NCI-H345 (cell line): ENCODE measurements at regions not wholly inside any gene's neighbourhood (a gene's known extent, or its start where the extent isn't known, plus 50 kb on each side); places are given as distances from the start of the nearest gene placed in this dataset.

Source experiments
- DNase-seq: peaks from one replicate; lab custom pipeline; 2025; lab: John Stamatoyannopoulos, UW

DNA sequence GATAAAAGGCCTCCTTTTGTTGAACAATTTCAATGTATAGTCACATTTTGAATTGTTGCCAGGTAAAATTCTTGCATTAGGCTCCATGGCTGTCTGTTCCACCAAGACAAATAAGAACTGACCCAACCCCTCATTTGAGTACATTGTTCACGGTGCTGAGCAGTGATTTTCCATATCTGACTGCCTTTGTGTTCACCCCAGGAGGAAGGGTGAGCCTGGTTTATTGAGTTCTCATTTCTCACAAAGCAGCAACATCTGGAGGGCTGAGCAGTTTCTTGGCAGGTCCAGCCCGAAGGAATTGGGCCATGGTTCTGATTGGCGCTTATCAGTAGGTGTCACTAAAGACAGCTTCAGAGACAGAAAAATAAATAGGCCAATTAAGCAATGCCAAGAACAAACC is 149.1 kb downstream of the BMP4 start:
- DNase-seq, result no peak

DNA sequence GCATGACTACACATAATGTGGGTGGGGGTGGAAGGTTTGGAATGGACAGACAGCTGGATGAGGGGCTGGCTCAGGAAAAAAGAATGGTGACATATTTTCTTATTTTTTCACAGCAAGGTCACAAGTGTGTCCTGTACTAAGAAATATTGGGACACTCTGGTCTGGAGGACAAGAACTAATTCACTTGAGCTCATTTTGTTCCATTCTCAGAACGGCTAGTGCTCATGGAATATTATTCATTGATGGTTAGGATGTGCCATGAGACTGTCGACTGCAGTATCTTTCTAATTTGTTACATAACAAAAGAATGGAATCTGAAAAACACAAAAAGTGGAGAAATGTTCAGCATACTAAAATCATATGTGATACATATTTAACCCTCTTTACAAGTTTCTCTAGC is 149.5 kb downstream of the BMP4 start:
- DNase-seq, result no peak

- DNase-seq, result no peak
These were observed 159.9 kb downstream of the BMP4 start for GRCh38 chr14:53796734-53797133.

GRCh38 chr14:53793790-53794505 is 162.7 kb downstream of the BMP4 start:
- DNase-seq, result peak; percentile 94

DNA sequence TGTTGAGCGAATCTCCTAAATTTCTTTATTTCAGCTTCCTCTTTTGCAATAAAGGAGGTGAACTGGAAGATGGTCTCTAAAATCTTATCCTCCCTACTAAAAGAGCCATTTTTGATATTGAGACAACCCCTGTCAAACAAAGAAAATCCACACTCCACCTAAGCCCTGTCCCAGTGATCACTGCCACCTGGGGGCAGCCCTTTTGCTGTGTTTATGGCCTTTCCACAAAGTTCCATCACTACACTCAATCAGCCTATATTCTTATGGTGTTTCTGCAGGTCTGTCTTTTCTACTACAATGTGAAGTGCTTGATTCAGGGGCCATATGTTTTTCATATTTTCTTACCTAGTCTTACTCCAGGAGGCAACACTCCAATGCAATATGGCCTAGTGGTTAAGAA is 163.7 kb downstream of the BMP4 start:
- DNase-seq, result no peak

GRCh38 chr14:53790731-53791500 is 165.7 kb downstream of the BMP4 start:
- no peak for DNase-seq

DNA sequence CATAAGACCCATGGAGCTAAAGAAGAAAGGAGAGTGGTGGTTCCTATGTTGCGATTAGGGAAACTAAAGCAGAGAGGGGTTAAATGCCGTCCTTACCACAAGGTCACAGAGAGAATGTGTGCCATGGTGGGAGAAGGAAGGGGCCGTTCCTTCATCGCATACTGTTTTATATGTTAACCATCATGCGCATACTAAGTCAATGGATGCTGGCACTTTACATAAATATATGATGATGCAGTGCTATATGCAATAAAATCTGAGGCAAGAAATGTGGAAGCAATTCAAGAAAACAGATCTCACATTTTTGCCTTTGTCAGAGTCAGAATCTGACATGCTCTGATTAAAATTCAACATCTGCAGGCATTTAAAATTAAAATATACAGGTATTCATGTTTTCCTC is 168.1 kb downstream of the BMP4 start:
- DNase-seq, result no peak

DNA sequence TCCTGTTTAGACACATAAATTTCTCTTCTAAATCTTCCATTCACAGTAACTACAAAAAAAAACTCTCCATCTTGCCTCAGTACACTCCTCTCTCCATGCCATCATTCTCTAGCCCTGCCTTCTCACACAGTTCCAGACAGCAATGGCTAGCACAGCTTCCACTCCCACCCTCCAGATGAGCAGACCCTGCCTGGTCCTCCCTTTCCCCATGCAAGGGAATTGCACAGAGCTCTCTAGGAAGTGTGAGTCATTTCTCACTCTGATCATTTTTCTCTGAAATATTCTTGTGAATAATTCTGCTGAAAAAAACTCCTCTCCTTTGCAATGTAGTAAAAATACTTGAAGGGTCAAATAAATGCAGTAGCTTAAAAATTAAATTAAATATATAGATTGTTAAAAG is 170.6 kb downstream of the BMP4 start:
- no peak for DNase-seq

DNA sequence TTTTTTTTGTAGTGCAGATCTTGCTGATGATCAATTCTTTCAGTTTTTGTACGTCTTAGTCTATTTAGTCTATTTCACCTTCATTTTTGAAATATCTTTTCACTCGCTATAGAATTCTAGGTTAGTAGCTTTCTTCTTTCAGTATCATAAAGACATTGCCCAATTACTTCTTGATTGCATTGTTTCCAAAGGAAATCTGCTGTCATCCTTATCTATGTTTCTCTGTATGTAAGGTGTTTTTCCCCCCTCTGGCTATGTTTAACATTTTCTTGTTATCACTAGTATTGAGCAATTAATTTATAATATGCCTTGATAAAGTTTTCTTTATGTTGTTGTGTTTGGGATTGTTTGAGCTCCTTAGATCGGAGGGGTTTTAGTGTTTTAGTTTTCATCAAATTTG is 171.9 kb downstream of the BMP4 start:
- DNase-seq, result no peak

DNA sequence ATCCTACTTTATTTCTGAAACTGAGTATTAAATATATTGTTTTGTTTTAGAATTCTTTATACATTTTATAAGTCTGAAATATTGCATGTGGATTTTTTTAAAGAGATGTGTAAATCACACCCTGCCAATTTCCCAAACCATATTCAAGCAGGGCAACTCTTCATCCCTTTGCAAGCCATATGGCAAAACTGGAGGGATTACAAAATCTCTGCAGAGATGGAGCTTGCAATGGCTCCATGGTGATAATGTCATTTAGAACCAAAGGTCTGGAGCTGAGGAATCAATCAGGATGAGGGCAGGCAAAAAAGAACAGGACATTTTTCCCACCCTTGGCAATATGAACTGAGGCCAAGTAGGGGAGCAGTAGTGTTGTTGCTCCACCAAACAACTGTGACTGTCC is 173.4 kb downstream of the BMP4 start:
- DNase-seq, result no peak

GRCh38 chr14:53780051-53780555 is 176.5 kb downstream of the BMP4 start:
- no peak for DNase-seq

- DNase-seq, result no peak
These were observed 177.3 kb downstream of the BMP4 start for GRCh38 chr14:53779301-53779700.

GRCh38 chr14:53778263-53778662 is 178.4 kb downstream of the BMP4 start:
- no peak for DNase-seq

DNA sequence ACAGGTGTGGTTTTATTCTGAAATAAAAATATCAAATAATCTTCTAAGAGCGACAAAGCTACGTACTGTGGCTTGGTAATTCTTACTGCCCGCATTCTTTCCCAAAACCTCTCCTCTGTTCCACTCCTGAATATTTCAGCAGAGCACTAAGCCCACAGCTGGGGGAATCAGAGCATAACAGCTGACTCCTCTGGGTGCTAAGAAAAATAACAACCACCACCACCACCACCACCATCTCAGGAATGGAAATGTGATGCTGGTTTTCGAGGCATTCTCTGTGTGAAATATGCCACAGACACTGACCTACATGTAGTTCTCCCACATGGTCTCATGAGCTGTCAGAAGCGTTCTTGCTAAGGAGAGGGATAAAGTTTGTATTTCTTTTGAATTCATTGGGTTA is 183.7 kb downstream of the BMP4 start:
- no peak for DNase-seq

DNA sequence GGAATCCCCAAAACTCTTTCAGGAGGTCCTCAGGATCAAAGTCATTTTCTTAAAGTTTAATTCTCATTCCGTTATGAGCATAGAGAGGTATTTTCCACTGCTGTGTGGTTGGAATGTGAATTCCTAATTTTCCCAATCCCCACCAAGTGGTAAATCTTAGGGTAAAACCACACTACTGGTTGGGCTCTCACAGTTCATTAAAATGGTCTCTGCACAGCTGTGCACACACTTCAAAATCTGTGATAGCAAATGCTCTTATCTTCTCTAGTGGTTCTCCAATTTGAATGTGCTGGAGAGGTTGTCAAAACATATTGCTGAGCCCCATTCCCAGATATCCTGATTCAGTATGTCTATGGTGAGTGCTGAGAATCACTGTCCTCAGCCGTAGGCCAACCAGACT is 189.1 kb downstream of the BMP4 start:
- peak; percentile 82 for DNase-seq

GRCh38 chr14:53766601-53767000 is 190.0 kb downstream of the BMP4 start:
- DNase-seq, result no peak

- DNase-seq, result no peak
These were observed 190.5 kb downstream of the BMP4 start for GRCh38 chr14:53766106-53766505.

DNA sequence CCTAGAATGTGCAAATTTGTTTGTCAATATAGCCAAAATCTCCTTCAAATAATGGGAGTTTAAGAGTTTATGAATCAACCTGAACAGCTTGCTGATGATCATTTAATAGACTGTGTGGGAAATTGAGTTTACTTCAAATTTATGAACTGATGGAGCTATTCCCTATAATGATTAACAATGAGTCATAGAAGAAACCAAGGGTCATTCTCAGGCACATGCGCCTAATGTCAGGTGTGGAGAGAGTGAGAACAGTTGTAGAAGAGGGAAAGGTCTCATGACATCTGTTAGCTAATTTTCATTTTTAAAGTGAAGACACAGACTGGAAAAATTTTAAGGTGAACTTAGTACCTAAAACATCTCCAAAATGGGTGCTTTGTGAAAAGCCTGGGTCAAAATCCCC is 191.8 kb downstream of the BMP4 start:
- DNase-seq, result no peak

DNA sequence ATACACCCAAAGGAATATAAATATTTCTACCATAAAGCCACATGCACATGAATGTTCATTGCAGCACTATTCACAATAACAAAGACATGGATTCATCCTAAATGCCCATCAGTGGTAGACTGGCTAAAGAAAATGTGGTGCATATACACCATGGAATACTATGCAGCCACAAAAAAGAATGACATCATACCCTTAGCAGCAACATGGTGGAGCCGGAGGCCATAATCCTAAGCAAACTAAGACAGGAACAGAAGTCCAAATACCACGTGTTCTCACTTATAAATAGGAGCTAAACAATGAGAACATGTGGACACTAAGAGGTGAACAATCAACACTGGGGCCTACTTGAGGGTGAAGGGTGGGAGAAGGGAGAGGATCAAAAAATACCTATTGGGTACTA is 198.5 kb downstream of the BMP4 start:
- no peak for DNase-seq

- DNase-seq, result no peak
These were observed 198.9 kb downstream of the BMP4 start for GRCh38 chr14:53757732-53758131.

DNA sequence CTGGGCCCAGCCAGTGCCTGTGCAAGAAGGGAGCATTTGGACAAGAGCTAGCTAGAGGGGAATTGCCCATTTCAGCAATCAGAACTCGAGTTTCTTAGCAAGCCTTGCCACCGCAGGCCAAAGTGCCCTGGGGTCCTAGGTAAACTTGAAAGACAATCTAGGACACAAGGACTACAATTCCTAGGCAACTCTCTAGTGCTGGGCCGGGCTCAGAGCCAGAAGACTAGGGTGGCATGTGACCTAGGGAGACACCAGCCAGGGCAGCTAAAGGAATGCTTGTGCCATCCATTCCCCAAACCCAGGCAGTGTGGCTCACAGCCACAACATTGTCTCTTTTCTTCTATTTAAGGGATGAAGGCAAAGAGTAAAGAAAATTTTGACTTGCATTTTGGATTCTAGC is 205.0 kb downstream of the BMP4 start:
- DNase-seq, result no peak

DNA sequence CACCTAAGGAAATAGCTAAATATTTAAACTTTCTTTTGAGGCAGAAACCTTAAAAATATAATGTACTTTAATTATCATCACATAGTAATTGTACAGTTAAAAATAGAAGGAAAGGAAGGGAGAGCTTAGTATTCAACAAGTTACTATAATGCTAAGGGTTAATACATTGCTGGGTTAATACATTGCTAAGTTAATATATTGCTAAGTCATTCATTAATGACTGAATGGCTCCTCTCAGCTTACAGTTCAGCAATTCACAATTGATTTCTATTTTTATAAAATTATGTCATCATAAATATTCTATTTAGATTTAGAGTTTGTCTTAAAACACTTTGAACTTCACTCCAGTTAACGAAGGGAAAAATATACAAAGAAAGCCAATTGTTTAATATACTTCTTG is 207.9 kb downstream of the BMP4 start:
- DNase-seq, result no peak

DNA sequence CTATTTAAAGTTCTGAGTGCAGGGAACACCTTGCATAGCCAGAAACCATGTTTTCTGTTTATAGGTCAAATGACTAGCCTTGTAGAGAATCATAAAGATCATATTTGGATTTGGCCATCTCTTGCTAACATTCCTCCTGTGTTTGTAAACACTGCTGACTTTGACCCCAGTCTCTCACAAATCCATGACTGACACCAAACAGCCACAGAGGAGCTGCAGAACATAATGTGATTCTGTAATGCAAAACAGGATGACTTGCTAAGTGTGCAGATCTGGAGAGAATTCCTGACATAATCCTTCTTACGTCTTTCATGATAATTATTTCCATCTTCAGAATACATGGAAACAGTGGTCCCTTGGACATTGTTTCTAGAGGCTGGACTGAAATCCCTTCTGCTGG is 211.8 kb downstream of the BMP4 start:
- no peak for DNase-seq

GRCh38 chr14:53743371-53743770 is 213.3 kb downstream of the BMP4 start:
- no peak for DNase-seq
